NCI-H1105 (cell line): ENCODE measurements at regions not wholly inside any gene's neighbourhood (a gene's known extent, or its start where the extent isn't known, plus 50 kb on each side); places are given as distances from the start of the nearest gene placed in this dataset.
"Not testable (repeated sequence)": the region's sequence is repeated elsewhere in the genome, so short reads cannot be mapped to it uniquely, and the experiment has no call there.

Experiments
- DNase-seq: peaks from one replicate; lab custom pipeline; 2025; lab: John Stamatoyannopoulos, UW

GRCh38 chr7:69012149-69012548, 586.1 kb upstream of the AUTS2 start:
- no peak for DNase-seq

- DNase-seq, result no peak
Measured at GRCh38 chr7:69017208-69017607, 581.1 kb upstream of the AUTS2 start.

GRCh38 chr7:69018200-69018599, 580.1 kb upstream of the AUTS2 start:
- DNase-seq, result no peak

- DNase-seq, result no peak
Measured at GRCh38 chr7:69019437-69019836, 578.8 kb upstream of the AUTS2 start.

DNA sequence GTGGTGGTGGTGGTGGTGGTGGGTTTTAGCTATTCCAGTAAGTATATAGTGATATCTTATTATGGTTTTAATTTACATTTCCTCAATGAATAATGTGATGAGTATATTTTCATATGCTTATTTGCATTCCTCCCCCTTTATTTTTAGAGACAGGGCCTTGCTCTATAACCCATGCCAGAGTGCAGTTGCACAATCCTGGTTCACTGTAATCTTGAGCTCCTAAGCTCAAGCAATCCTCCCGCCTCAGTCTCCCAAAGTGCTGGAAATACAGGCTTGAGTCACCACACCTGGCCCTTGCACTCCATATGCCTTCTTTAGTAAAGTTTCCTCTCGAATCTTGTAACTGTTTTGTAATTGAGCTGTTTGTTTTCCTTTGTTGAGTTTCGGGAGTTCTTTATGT, 577.7 kb upstream of the AUTS2 start:
- no peak for DNase-seq

- no peak for DNase-seq
Measured at GRCh38 chr7:69025249-69025648, 573.0 kb upstream of the AUTS2 start.

DNA sequence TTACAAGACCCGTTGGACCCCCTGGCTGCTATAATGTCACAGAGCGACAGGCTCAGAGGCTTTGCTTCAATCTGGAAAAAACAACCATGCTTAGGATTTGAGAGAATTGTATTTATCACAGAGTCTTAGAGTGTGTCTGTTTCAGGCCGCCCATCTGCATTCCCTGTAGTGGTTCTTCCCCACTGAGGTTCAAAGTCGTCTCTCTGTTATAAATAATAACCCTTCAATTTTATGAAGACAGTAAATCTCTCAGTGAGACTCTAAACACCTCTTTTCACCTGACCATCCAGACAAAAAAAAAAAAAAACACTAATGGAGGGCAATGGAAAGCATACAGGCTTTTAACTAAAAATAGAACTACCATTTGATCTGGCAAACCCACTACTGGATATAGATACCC, 565.4 kb upstream of the AUTS2 start:
- no peak for DNase-seq

- DNase-seq, result no peak
Measured at GRCh38 chr7:69035826-69036225, 562.4 kb upstream of the AUTS2 start.

- DNase-seq, result no peak
Measured at GRCh38 chr7:69036301-69036700, 562.0 kb upstream of the AUTS2 start.

DNA sequence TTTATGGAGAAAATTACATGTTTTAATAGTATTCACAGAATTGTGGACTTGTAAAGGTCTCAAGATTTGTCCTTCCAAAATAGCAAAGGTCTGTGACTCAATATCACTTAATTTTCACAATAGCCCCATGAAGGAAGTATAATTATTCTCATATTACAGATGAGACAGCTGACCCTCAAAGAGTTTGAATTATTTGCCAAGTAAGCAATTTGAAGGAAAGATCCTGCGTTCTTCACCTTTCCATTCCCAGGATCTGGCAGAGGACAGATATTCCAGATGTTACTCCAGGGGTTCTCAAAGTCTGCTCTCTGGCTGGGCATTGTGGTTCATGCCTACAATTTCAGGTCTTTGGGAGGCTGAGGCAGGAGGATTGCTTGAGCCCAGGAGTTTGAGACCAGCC, 559.4 kb upstream of the AUTS2 start:
- DNase-seq, result no peak

GRCh38 chr7:69042138-69042537, 556.1 kb upstream of the AUTS2 start:
- DNase-seq, result no peak

DNA sequence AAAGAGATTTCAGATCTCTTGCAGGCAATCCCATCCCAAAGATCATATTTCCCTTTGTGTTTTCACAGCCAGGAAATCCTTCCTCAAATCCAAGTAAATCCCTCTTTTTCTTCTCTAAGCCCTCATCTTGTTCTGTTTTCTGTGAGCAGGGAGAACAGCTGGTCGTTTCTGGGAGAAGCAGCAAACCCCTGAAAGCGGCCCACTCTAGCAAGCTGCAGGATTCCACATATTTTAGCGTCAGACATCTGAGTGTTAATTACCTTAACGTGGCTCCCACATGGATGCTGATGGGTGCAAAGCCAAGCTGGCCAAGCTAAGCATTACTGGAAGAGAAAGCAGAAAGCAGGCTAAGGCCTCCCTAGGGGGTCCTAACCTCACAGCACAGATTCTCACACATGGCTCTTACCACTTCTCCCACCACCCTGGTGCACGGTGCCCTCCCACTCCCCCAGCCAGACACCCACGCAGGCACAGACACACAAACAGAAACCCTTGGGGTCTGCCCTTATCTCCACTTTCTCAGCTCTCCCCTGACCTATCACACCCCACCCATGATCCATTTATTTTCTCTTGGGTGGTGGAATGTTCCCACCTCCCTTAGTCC, 551.0 kb upstream of the AUTS2 start:
- DNase-seq, result no peak

- no peak for DNase-seq
Measured at GRCh38 chr7:69049326-69049725, 548.9 kb upstream of the AUTS2 start.

- DNase-seq, result no peak
Measured at GRCh38 chr7:69052447-69052846, 545.8 kb upstream of the AUTS2 start.

- no peak for DNase-seq
Measured at GRCh38 chr7:69060516-69060915, 537.8 kb upstream of the AUTS2 start.

DNA sequence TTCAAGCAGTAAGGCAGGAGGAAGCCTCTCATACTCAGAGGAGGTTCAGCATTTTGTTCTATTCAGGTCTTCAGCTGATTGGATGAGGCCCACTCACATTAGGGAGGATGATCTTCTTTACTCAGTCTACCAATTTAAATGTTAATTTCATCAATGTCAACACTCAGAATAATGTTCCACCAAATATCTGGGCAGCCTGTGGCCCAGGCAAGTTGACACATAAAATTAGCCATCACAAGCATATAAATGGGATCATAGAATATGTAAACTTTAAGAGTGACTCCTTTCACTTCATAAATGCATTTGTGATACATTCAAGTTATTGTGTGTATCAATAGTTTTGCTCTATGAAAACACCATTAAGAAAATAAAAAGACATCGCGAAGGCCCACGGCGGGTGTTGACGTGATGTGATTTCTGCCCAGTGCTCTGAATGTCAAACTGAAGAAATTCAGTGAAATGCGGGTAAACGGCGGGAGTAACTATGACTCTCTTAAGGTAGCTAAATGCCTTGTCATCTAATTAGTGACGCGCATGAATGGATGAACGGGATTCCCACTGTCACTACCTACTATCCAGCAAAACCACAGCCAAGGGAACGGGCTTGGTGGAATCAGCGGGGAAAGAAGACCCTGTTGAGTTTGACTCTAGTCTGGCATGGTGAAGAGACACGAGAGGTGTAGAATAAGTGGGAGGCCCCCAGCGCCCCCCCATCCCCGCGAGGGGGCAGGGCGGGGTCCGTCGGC, 536.1 kb upstream of the AUTS2 start:
- DNase-seq, result no peak

DNA sequence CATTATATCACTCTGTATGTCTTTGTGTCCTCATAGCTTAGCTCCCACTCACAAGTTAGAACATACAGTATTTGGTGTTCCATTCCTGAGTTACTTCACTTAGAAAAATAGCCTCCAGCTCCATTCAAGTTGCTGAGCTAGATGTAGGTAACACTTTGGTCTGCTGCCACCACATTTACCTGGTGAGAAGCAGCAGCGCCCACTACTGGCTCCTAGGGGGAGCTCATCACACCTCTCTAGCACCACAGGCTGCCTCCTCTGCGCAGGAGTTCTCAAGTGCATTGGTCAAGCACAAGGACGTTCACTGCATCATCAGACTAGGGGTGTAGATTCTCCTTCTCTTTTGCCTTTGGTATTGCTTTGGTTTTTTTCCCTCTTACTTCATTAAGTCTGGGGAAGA, 530.9 kb upstream of the AUTS2 start:
- no peak for DNase-seq

GRCh38 chr7:69070476-69070875, 527.8 kb upstream of the AUTS2 start:
- no peak for DNase-seq

DNA sequence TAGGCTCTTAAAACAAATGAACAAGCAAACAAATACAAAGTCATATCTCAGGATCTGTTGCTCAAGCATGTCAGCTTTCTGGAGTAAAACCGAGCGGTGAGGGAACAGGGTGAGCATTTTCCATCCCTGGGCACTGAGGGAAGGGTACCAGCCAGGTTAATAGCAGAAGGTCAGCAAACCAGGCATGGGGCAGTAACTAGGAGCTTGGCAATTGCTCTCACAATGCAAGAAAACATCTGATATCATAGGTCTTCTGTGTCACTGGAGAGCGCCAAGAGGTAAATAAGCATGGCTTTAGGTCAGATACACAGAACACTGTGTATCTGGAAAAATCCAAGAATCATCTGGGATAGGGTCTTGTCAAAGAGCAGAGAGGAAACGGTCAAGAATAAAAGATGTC, 521.7 kb upstream of the AUTS2 start:
- DNase-seq, result no peak

- DNase-seq, result no peak
Measured at GRCh38 chr7:69078997-69079769, 519.1 kb upstream of the AUTS2 start.

DNA sequence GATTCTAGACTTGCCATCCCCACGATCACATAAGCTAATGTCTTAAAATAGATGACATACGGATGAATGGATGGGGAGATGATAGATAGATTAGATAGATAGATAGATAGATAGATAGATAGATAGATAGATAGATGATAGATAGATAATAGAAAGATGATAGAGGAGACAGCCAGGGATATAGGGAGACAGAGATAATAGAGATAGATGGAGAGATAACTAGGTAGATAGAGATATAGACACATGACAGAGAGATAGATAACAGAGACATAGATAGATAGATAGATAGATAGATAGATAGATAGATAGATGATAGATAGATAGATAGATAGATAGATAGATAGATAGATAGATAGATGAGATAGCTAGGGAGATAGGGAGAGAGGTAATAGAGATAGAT, 511.0 kb upstream of the AUTS2 start:
- DNase-seq, result not testable (repeated sequence)

DNA sequence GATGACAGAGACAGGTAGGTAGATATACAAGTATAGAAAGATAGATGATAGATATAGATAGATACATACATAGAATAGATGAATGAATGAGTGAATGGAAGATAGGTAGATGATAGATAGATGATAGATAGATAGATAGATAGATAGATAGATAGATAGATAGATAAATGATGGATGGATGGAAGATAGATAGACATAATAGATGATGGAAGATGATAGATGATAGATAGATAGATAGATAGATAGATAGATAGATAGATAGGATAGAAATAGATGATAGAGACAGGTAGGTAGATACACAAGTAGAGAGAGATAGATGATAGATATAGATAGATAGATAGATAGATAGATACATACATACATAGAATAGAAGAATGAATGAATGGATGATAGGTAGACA, 510.1 kb upstream of the AUTS2 start:
- no peak for DNase-seq

DNA sequence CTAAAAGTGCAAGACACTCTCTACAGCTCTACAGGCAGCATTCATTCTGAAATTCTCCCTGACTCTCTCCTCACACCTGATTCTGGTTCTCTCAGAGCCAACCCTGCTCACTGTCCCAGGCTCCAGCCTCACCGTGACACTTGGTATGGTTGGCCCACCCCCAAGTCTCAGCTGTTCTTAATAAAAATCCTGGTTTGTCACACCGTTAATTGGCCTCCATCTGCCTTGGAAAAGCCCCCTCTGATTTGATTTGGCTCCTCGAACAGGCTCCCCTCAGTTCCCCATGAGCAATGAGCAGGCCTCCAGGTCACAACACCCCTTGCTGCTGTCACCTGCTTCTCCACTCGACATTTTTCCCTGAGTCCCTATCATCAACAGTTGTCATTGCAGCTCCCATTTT, 507.3 kb upstream of the AUTS2 start:
- DNase-seq, result no peak
